NCI-H82 (cell line): ENCODE measurements at regions not wholly inside any gene's neighbourhood (a gene's known extent, or its start where the extent isn't known, plus 50 kb on each side); places are given as distances from the start of the nearest gene placed in this dataset.
A peak's percentile ranks its signal among the peaks of the same experiment; 100 is the strongest.

Experiments
- DNase-seq: peaks from one replicate; lab custom pipeline; 2025; lab: John Stamatoyannopoulos, UW

DNA sequence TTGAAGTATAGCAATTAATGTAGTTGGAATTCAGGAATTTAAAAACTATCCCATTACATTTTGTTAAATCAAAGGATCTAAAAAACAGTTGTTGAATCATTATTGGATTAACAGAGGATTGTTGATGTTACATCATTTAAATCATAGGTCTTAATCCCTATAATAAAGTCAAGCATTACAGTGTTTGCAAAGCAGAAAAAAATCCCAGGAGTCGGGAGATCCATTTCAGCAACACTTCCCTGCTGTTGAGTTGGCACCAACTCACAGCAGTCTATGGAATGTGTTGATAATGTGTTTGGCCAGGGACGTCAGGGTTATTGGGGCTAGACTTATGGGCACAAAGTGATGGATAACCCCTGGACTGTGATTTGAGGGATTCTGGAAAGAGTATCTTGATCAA, 99.1 kb upstream of the TMTC1 start:
- peak; percentile 77 for DNase-seq

DNA sequence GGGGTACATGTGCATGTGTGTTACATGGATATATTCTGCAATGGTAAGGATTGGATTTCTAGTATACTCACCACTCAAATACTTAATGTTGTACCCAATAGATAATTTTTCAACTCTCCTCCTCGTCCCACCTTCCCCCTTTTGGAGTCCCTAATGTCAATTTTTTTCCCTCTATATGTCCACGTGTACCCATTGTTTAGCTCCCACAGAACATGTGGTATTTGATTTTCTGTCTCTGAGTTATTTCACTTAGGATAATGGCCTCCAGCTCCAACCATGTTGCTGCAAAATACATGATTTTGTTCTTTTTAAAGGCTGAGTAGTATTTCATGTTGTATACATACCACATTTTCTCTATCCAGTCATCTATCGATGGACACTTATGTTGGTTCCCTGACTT, 97.2 kb upstream of the TMTC1 start:
- DNase-seq, result no peak

DNA sequence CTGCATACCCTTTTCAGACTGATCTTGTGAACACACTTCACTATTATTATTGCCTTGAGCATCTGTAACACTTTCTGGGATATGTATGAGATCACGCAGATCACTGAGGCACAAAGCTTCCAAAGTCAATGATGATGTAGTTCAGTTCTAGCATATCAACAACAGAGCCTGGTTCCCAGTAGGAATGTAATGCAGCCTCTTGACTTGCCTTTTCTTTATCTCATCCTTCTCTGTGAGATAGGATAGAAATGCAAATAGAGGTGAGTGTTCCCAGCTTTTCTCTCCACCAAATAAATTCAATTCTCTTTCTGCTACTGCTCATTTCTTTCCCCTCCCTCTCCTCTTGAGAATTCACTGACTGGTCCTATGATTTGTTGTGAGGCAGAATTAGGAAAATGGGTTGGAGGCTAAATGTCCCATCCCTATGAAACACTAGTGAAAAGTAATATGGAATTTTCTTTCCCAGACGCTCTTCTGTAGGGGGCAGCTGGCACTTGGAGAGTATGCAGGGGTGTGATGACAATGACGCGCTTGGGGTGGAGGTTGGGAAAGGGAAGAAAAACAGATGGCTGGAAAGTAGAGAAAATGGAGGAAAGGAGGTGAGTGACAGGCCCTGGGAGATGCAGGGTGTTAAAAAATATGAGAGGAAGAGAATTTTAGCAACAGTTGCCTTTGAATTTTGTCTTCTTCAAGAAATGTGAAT, 96.0 kb upstream of the TMTC1 start:
- no peak for DNase-seq

DNA sequence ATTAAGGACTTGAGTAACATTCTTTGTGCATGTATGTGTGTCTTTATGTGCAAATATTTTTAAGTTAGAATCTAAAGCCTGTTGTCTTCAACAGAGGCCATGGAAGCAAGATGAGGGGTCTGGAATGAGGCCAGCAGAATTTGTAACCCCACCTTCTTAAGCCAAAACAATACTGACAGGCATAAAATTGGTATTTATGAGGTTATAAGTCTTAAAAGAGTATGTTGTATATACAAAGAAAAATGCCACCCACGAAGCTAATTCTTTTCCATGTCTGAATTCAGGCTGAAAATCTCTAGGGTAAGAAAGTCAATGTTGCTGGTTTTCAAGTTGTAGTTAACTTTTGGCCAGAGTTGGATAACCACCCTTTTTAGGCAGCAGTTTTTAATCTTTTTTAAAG, 86.2 kb upstream of the TMTC1 start:
- DNase-seq, result no peak

DNA sequence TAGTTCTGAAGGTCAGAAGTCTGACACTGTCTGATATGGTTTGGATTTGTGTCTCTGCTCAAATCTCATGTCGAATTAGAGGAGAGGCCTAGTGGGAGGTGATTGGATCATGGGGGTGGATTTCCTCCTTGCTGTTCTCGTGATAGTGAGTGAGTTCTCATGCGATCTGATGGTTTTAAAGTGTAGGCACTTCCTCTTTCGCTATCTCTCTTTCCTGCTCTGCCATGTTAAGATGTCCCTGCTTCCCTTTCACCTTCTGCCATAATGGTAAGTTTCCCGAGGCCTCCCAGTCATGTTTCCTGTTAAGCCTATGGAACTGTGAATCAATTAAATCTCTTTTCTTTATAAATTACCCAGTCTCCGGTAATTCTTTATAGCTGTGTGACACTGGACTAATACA, 84.1 kb upstream of the TMTC1 start:
- DNase-seq, result no peak

DNA sequence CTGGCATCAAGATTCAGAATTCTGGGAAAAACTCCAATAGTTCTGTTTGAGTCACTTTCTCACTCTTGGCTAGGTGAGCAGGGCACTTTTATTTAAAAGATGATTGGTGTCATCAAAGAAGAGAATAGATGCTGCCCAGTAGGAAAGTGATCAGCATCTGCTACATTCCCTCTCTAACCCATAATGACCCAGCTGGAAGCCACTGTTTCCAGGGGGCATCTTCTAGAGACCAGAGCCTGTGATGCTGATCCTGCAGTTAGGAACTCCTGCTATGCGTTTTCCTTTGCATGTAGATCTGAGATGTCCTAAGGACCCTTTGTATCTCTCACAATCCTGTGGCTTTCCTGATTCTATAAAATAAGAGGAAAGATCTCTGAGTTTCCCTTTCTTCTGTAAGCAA, 79.9 kb upstream of the TMTC1 start:
- no peak for DNase-seq

DNA sequence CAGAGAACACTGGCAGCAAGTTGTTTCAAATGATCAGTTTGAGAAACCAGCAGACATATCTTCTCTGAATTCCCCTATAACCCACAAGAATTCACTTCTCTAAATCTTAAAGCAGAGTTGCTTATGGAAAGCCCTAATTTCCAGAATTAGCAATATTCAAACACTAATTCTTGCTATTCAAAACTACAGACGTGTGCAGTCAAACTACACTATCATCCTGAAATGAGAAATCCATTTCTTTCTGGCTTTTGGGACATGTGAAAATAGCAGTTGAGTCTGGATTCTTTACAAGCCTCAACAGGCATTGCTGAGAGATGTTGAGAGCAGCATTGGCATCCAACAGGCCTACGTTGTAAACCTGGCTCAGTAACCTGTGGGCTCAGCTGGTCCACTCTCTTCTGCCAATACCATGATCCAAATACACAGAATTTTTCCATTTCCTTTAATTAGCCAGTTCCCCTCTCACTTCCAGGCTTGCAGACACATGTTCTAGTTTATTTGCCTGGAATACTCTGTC, 74.6 kb upstream of the TMTC1 start:
- no peak for DNase-seq

DNA sequence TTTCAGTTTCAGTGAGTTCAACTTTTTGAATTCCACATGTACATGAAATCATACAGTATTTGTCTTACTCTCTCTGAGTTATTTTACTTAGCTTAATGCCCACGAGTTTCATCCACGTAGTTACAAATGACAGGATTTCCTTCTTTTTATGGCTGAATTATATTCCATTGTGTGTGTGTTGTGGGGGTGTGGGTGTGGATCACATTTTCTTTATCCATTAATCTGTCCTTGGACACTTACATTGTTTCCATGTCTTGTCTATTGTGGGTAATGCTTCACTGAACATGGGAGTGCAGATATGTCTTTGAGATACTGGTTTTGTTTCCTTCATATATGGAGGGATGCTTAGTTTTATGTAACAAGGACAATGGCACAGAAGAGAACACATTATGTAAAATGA, 63.5 kb upstream of the TMTC1 start:
- DNase-seq, result no peak

DNA sequence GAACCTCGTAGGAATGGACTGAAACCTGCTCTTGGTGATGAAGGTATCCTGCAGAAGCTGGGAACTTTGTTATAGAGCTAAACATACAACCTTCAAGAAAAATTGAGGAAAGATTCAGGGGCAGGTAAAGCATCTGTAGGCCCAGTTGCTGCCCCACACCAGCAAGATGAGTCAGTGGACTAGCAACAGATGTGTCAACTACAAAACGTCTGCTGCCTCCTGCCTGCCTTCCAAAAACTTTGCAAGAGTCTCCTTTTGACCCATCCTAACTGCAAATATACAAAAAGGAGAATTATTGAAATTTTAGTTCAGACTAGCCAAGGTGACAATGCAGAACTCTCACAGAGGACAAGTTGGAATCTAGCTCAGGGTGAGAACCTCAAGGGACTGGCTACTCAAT, 60.9 kb upstream of the TMTC1 start:
- no peak for DNase-seq

DNA sequence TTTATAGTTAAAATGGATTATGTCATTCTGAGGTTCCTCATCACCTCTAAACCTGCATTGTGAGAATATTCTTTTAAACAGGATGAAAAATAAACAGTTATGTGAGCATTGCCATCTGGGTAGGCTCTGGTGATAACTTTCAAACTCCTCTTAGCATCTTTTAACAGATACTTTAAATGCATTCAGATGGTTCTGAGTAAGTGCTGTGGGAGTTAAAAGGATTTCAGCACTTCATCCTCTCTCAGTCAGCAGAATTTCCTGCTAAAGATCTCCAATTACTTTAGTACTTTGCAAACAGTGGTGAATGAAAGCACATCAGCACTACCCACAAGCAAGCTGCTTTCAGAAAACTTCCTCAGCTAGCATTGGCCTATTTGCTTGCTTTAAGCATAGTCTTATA, 59.3 kb upstream of the TMTC1 start:
- DNase-seq, result no peak

DNA sequence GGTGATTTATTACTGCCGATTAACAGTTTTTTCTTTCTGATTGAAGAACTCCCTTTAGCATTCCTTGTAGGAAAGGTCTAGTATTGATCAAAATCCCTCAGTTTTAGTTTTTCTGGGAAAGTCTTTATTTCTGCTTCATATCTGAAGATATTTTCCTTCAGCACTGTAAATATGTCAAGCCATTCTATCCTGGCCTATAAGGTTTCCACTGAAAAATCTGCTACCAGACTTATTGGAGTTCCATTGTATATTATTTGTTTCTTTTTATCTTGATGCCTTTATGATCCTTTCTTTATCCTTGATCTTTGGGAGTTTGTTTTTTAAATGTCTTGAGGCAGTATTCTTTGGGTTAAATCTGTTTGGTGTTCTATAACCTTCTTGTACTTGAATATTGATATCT, 55.0 kb upstream of the TMTC1 start:
- no peak for DNase-seq
